ENCODE measurements at regions not wholly inside any gene's neighbourhood (a gene's known extent, or its start where the extent isn't known, plus 50 kb on each side); places are given as distances from the start of the nearest gene placed in this dataset.

DNA sequence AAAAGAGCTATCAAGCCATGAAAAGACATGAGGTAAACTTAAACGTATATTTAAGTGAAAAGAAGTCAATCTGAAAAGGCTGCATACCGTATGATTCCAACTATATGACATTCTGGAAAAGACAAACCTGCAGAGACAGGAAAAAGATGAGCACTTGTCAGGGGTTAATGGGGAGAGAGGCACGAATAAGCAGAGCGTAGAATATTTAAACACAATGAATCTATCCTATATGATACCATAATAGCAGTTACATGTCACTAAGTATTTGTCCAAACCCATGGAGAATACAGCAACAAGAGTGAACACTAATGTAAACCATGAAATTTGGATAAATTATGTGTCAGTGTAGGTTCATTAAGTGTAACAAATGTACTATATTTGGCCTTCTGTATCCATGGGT, 560.3 kb upstream of the ANO3 start:
- Histone ChIP-seq H3K79me2 (no peaks in the 10 kb centered on the region), H3K4me2 (ENCODE audit: low read length) (no peak overlapping the region), H3K4me3 (ENCODE audit: low read depth, low read length) (no peak overlapping the region), H3K27ac (no peak overlapping the region), H3K36me3 (ENCODE audit: control insufficient read depth, insufficient read depth, low read length) (no peaks in the 10 kb centered on the region), H3K27me3 (ENCODE audit: control insufficient read depth, insufficient read depth, low read length) (no peaks in the 10 kb centered on the region), H3K9ac (no peak overlapping the region), H3K4me1 (no peaks in the 10 kb centered on the region), H2AFZ (no peak overlapping the region), H3K9me3 (ENCODE audit: control insufficient read depth, low read length) (no peaks in the 10 kb centered on the region)
- TF ChIP-seq, protein P1, sequence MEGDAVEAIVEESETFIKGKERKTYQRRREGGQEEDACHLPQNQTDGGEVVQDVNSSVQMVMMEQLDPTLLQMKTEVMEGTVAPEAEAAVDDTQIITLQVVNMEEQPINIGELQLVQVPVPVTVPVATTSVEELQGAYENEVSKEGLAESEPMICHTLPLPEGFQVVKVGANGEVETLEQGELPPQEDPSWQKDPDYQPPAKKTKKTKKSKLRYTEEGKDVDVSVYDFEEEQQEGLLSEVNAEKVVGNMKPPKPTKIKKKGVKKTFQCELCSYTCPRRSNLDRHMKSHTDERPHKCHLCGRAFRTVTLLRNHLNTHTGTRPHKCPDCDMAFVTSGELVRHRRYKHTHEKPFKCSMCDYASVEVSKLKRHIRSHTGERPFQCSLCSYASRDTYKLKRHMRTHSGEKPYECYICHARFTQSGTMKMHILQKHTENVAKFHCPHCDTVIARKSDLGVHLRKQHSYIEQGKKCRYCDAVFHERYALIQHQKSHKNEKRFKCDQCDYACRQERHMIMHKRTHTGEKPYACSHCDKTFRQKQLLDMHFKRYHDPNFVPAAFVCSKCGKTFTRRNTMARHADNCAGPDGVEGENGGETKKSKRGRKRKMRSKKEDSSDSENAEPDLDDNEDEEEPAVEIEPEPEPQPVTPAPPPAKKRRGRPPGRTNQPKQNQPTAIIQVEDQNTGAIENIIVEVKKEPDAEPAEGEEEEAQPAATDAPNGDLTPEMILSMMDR (IDR thresholded peaks at IDR 0.05) = no peak

DNA sequence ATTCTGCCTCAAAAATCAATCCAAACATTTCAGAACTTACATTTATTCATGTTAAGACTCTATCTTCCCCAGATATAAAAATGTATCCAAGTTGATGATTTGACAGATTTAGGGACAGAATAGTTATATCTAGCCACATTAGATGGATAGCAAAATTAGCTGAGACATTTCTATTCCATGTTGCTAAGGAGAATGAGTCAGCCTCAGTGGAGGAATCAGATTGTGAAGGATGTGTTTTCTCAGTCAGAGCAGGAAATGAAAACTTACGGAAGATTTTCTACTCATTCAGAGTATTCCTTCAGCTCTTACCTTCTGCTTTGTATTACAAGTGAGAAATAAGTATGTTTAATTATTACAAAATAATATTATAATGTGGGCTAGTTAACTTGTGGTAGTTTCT, 556.3 kb upstream of the ANO3 start:
- Histone ChIP-seq H3K9me3 (ENCODE audit: control insufficient read depth, low read length) (no peaks in the 10 kb centered on the region), H3K4me2 (ENCODE audit: low read length) (no peak overlapping the region), H3K27ac (no peak overlapping the region), H3K36me3 (ENCODE audit: control insufficient read depth, insufficient read depth, low read length) (no peaks in the 10 kb centered on the region), H3K79me2 (no peaks in the 10 kb centered on the region), H2AFZ (no peak overlapping the region), H3K4me1 (no peaks in the 10 kb centered on the region), H3K4me3 (ENCODE audit: low read depth, low read length) (no peak overlapping the region), H3K27me3 (ENCODE audit: control insufficient read depth, insufficient read depth, low read length) (no peaks in the 10 kb centered on the region), H3K9ac (no peak overlapping the region)
- TF ChIP-seq, protein P1 (IDR thresholded peaks at IDR 0.05) = no peak

- H3K36me3 ChIP-seq (ENCODE audit: control insufficient read depth, insufficient read depth, low read length) = no peaks in the 10 kb centered on the region
Observed at GRCh38 chr11:25776238-25776637, 555.7 kb upstream of the ANO3 start.

DNA sequence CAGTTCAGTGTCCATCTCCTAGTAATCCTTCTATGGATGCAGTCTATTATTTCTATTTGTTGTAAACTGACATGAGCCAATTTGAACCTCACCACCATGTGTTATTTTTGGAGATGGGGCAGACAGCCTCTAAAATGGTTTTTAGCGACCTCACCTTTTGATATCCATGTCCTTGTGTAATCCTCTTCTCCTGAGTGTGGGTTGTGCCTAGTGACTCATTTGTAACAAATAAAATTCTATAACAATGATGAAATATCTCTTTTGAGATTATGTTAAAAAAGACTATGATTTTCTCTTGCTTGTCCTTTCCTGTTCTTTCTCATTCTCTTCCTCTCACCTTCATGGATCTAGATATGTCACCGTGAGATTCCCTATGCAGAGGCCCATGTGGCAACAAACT, 554.6 kb upstream of the ANO3 start:
- Histone ChIP-seq H3K27ac (no peak overlapping the region), H3K4me2 (ENCODE audit: low read length) (no peak overlapping the region), H3K79me2 (no peaks in the 10 kb centered on the region), H3K4me3 (ENCODE audit: low read depth, low read length) (no peak overlapping the region), H3K9ac (no peak overlapping the region), H3K27me3 (ENCODE audit: control insufficient read depth, insufficient read depth, low read length) (no peaks in the 10 kb centered on the region), H3K9me3 (ENCODE audit: control insufficient read depth, low read length) (no peaks in the 10 kb centered on the region), H3K36me3 (ENCODE audit: control insufficient read depth, insufficient read depth, low read length) (no peaks in the 10 kb centered on the region), H2AFZ (no peak overlapping the region), H3K4me1 (no peaks in the 10 kb centered on the region)
- TF ChIP-seq, protein P1 (IDR thresholded peaks at IDR 0.05) = no peak

More at GRCh38 chr11:25776238-25776637, 555.7 kb upstream of the ANO3 start:
- Histone ChIP-seq H3K4me2 (ENCODE audit: low read length) (no peak overlapping the region), H2AFZ (no peak overlapping the region), H3K4me1 (no peaks in the 10 kb centered on the region), H3K27me3 (ENCODE audit: control insufficient read depth, insufficient read depth, low read length) (no peaks in the 10 kb centered on the region), H3K79me2 (no peaks in the 10 kb centered on the region), H3K9me3 (ENCODE audit: control insufficient read depth, low read length) (no peaks in the 10 kb centered on the region), H3K9ac (no peak overlapping the region), H3K4me3 (ENCODE audit: low read depth, low read length) (no peak overlapping the region), H3K27ac (no peak overlapping the region)
- TF ChIP-seq, protein P1 (IDR thresholded peaks at IDR 0.05) = no peak

- H3K79me2 ChIP-seq = no peaks in the 10 kb centered on the region
- no peak overlapping the region for H3K27ac ChIP-seq
- TF ChIP-seq, protein P1 (IDR thresholded peaks at IDR 0.05) = no peak
- no peak overlapping the region for H3K4me2 ChIP-seq (ENCODE audit: low read length)
- no peak overlapping the region for H2AFZ ChIP-seq
- no peaks in the 10 kb centered on the region for H3K27me3 ChIP-seq (ENCODE audit: control insufficient read depth, insufficient read depth, low read length)
- no peak overlapping the region for H3K4me3 ChIP-seq (ENCODE audit: low read depth, low read length)
- H3K9ac ChIP-seq = no peak overlapping the region
- no peaks in the 10 kb centered on the region for H3K9me3 ChIP-seq (ENCODE audit: control insufficient read depth, low read length)
- H3K4me1 ChIP-seq = no peaks in the 10 kb centered on the region
- H3K36me3 ChIP-seq (ENCODE audit: control insufficient read depth, insufficient read depth, low read length) = no peaks in the 10 kb centered on the region
Observed at GRCh38 chr11:25779033-25779432, 552.9 kb upstream of the ANO3 start.
